ENCODE measurements at regions not wholly inside any gene's neighbourhood (a gene's known extent, or its start where the extent isn't known, plus 50 kb on each side); places are given as distances from the start of the nearest gene placed in this dataset.

DNA sequence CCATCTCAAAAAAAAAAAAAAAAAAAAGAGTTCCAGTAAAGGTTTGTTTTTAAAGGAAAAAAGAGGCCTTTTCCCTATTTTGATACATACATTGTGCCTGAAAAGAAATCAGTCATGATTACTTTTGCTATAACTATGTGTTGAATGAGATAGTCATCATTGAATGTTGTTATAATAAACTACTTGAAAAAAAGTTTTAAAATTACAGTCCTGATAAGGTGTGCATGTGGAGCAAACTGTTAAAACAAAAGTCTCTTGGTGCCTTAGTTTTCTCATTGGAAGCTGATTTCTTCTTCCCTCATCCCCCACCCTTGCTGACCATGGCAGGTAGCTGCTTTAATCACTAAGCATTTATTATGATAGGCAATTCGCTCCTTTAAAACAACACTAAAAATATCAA, 172.3 kb upstream of the TBCA start:
- DNase-seq (ENCODE audit: low spot score) = no peak
- no peak overlapping the region for H3K27ac ChIP-seq
- H3K4me3 ChIP-seq = no peak overlapping the region
- no peaks in the 10 kb centered on the region for H3K36me3 ChIP-seq
- H3K27me3 ChIP-seq = no peaks in the 10 kb centered on the region
- TF ChIP-seq, protein P1, sequence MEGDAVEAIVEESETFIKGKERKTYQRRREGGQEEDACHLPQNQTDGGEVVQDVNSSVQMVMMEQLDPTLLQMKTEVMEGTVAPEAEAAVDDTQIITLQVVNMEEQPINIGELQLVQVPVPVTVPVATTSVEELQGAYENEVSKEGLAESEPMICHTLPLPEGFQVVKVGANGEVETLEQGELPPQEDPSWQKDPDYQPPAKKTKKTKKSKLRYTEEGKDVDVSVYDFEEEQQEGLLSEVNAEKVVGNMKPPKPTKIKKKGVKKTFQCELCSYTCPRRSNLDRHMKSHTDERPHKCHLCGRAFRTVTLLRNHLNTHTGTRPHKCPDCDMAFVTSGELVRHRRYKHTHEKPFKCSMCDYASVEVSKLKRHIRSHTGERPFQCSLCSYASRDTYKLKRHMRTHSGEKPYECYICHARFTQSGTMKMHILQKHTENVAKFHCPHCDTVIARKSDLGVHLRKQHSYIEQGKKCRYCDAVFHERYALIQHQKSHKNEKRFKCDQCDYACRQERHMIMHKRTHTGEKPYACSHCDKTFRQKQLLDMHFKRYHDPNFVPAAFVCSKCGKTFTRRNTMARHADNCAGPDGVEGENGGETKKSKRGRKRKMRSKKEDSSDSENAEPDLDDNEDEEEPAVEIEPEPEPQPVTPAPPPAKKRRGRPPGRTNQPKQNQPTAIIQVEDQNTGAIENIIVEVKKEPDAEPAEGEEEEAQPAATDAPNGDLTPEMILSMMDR (IDR thresholded peaks at IDR 0.05) = no peak
- H3K9me3 ChIP-seq = no peaks in the 10 kb centered on the region
- H3K4me1 ChIP-seq = no peaks in the 10 kb centered on the region

DNA sequence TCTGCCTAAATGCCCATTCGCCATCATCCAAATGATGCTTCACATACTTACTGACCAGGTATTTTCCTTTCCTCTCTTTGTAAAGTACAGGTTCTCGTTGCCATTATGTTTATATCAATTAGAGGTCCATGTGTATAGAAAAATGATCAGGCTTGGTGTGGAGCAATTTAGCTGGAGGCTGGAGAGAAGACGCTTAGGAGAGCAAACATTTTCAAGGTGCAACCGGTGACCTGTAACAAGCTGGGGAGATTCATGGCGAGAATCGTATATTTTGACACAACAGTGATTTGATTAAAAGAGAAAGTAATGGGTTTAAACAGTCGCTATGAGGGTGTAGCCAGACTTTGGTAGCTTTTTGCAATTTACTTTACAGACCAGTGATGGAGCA, 170.9 kb upstream of the TBCA start:
- Histone ChIP-seq H3K36me3 (no peaks in the 10 kb centered on the region), H3K9me3 (no peaks in the 10 kb centered on the region), H3K27ac (no peak overlapping the region), H3K4me1 (no peaks in the 10 kb centered on the region), H3K4me3 (no peak overlapping the region), H3K27me3 (no peaks in the 10 kb centered on the region)
- DNase-seq (ENCODE audit: low spot score) = no peak
- TF ChIP-seq, protein P1 (IDR thresholded peaks at IDR 0.05) = no peak

DNA sequence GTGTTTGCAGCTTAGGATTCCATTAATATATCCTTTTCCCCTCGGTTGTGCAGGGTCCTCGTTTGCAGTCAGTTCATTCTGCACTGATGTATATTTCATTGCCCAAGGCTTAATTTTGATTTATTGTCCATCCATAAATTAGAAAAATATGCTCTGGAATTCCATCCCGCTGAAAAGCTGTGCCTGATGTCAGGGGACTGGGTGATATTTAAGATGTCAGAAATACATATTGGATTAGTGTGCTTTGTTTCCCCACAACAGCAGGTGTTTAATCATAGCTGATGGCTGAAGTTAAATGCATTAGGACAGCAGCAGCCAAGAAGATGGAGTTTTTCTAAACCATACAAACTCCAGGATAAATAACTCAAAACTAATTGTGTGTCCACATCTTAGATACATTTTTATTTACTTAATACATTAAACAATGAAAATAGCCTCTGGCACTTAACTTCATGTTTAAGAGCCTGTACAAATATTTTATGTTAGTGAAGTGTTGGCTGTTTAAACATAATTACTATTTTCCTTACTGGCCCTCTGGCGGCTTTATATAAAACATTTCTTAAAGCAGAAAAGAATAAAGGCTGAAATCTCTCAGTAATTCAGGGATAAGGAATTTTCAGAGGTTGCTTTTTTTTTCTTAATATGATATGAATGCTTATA, 170.4 kb upstream of the TBCA start:
- no peaks in the 10 kb centered on the region for H3K27me3 ChIP-seq
- H3K4me1 ChIP-seq = no peaks in the 10 kb centered on the region
- no peaks in the 10 kb centered on the region for H3K36me3 ChIP-seq
- DNase-seq (ENCODE audit: low spot score) = no peak
- no peaks in the 10 kb centered on the region for H3K9me3 ChIP-seq
- TF ChIP-seq, protein P1 (IDR thresholded peaks at IDR 0.05) = no peak
- no peak overlapping the region for H3K4me3 ChIP-seq
- H3K27ac ChIP-seq = no peak overlapping the region

DNA sequence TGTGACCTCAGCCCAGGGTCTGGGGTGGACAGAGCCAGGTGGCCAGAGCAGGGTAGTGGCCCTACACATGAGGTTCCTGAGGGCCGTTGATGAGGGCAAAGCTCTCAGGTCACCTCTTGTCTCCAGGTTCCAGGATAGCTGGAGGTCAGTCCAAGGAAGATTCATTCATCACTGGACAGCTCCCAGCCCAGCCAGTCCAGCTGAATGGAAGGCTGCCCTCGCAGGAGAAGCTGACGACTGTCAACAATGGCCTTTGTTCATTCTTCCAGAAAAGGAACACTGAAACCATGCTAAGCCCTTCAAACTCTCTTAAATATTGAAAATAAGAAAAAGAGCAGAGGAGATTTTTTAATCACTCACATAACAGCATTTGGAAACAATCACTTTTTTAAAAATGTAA, 169.7 kb upstream of the TBCA start:
- Histone ChIP-seq H3K27ac (no peak overlapping the region), H3K9me3 (no peaks in the 10 kb centered on the region), H3K4me3 (no peak overlapping the region), H3K4me1 (no peaks in the 10 kb centered on the region), H3K27me3 (no peaks in the 10 kb centered on the region), H3K36me3 (no peaks in the 10 kb centered on the region)
- TF ChIP-seq, protein P1 (IDR thresholded peaks at IDR 0.05) = no peak
- no peak for DNase-seq (ENCODE audit: low spot score)

DNA sequence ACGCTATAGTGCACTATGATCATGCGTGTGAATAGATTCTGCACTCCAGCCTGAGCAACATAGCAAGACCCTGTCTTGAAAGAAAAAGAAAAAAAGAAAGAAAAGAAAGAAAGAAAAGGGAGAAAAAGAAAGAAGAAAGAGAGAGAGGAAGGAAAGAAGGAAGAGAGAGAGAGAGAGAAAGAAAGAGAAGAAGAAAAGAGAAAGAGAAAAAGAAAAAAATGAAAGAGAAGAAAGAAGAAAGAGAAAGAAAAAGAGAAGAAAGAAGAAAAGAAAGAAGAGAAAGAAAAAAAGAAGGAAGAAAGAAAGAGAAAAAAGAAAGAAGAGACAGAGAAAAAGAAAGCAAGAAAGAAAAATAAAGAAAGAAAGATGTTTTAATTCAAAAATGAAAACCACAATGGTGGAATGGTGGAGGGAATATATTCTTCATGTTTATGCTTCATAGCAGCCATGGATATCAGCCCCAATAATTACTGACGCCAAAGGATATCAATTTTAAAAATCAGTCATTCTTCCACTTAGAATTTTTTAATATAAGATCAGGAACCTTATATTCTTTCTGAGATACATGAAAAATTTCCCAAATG, 168.7 kb upstream of the TBCA start:
- H3K4me1 ChIP-seq = no peaks in the 10 kb centered on the region
- peaks cover 0 to 3% of the 10 kb centered on the region in 2 donors for H3K9me3 ChIP-seq
- no peak for DNase-seq (ENCODE audit: low spot score)
- TF ChIP-seq, protein P1 (IDR thresholded peaks at IDR 0.05) = no peak
- H3K27me3 ChIP-seq = no peaks in the 10 kb centered on the region
- no peaks in the 10 kb centered on the region for H3K36me3 ChIP-seq
- no peak overlapping the region for H3K4me3 ChIP-seq
- H3K27ac ChIP-seq = no peak overlapping the region

DNA sequence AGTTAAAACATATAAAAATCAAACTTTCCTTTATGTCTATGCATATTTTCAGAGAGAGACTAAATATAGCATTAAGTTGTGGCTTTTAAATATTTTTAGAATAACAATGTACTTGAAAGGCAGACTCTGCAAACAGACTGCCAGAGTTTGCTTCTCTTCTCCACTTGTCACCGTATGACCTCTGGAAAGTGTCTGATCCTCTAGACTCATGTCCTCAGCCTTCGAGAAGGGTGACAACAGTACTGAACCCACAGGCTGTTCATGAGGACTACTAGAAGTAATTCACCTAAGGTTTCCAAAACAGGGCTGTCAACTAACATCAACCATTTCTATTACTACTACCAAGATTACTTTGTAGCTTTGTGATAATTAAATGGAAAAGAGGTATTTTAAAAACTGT, 167.7 kb upstream of the TBCA start:
- peaks cover 0 to 3% of the 10 kb centered on the region in 2 donors for H3K9me3 ChIP-seq
- no peak overlapping the region for H3K4me3 ChIP-seq
- no peaks in the 10 kb centered on the region for H3K27me3 ChIP-seq
- TF ChIP-seq, protein P1 (IDR thresholded peaks at IDR 0.05) = no peak
- H3K4me1 ChIP-seq = no peaks in the 10 kb centered on the region
- H3K36me3 ChIP-seq = no peaks in the 10 kb centered on the region
- no peak for DNase-seq (ENCODE audit: low spot score)
- H3K27ac ChIP-seq = no peak overlapping the region

Data from right atrium auricular region (tissue), 2 donors.